Progenitor cell of endocrine pancreas (in vitro differentiated cells): ENCODE measurements at regions not wholly inside any gene's neighbourhood (a gene's known extent, or its start where the extent isn't known, plus 50 kb on each side); places are given as distances from the start of the nearest gene placed in this dataset.

Experiments
- DNase-seq: peaks from one replicate; pipeline ENCODE4 v3.0.0; 2021; ENCODE audit warnings: low spot score; ENCODE audit not compliant: unreplicated experiment
- H3K27ac Mint-ChIP-seq: 2 replicates; pipeline ENCODE4 v1.8.0; 2021; ENCODE audit warnings: mild to moderate bottlenecking, moderate library complexity, mixed read lengths
- H3K27me3 Mint-ChIP-seq: 2 replicates; pipeline ENCODE4 v1.8.0; 2021; ENCODE audit warnings: mixed read lengths
- H3K36me3 Mint-ChIP-seq: 2 replicates; pipeline ENCODE4 v1.8.0; 2022; ENCODE audit warnings: mixed read lengths; ENCODE audit not compliant: insufficient read depth
- H3K4me1 Mint-ChIP-seq: 2 replicates; pipeline ENCODE4 v1.8.0; 2021; ENCODE audit warnings: low read depth, mixed read lengths
- H3K4me3 Mint-ChIP-seq: 2 replicates; pipeline ENCODE4 v1.8.0; 2021; ENCODE audit warnings: low read depth, mild to moderate bottlenecking, moderate library complexity, mixed read lengths
- H3K9me3 Mint-ChIP-seq: 2 replicates; pipeline ENCODE4 v1.8.0; 2021; ENCODE audit warnings: low read depth, mixed read lengths
- CTCF ChIP-seq: fragments of 200-600 bp; sonication (generic); IDR thresholded peaks from one replicate; pipeline ENCODE4 v1.5.0; 2021; ENCODE audit warnings: antibody characterized with exemption, mild to moderate bottlenecking; ENCODE audit not compliant: unreplicated experiment

- no peaks in the 10 kb centered on the region for H3K27me3 Mint-ChIP-seq
- H3K36me3 Mint-ChIP-seq: no peaks in the 10 kb centered on the region
- H3K27ac Mint-ChIP-seq: no peak overlapping the region
- H3K9me3 Mint-ChIP-seq: peaks cover 4% of the 10 kb centered on the region
- no peak for DNase-seq
- peaks cover 2% of the 10 kb centered on the region for H3K4me1 Mint-ChIP-seq
- TF ChIP-seq CTCF: no peak
- no peak overlapping the region for H3K4me3 Mint-ChIP-seq
Observed at GRCh38 chr11:92109466-92109865, 115.2 kb upstream of the FAT3 start.

GRCh38 chr11:92107331-92107730 lies 117.3 kb upstream of the FAT3 start:
- no peak overlapping the region for H3K27ac Mint-ChIP-seq
- H3K27me3 Mint-ChIP-seq: no peaks in the 10 kb centered on the region
- no peak for DNase-seq
- H3K36me3 Mint-ChIP-seq: no peaks in the 10 kb centered on the region
- no peak for TF ChIP-seq CTCF
- H3K9me3 Mint-ChIP-seq: no peaks in the 10 kb centered on the region
- no peak overlapping the region for H3K4me3 Mint-ChIP-seq
- peaks cover 2% of the 10 kb centered on the region for H3K4me1 Mint-ChIP-seq

- no peak overlapping the region for H3K27ac Mint-ChIP-seq
Observed at GRCh38 chr11:92104349-92104748, 120.3 kb upstream of the FAT3 start.

GRCh38 chr11:92101920-92102319 lies 122.7 kb upstream of the FAT3 start:
- TF ChIP-seq CTCF: no peak
- Mint-ChIP-seq H3K27ac (no peak overlapping the region), H3K9me3 (no peaks in the 10 kb centered on the region), H3K4me3 (no peak overlapping the region), H3K36me3 (no peaks in the 10 kb centered on the region), H3K27me3 (no peaks in the 10 kb centered on the region), H3K4me1 (no peaks in the 10 kb centered on the region)
- DNase-seq: no peak

More at GRCh38 chr11:92104349-92104748, 120.3 kb upstream of the FAT3 start:
- Mint-ChIP-seq H3K9me3 (no peaks in the 10 kb centered on the region), H3K27me3 (no peaks in the 10 kb centered on the region), H3K4me1 (peaks cover under 1% of the 10 kb centered on the region), H3K36me3 (no peaks in the 10 kb centered on the region), H3K4me3 (no peak overlapping the region)
- TF ChIP-seq CTCF: no peak
- DNase-seq: no peak

GRCh38 chr11:92099183-92099582 lies 125.4 kb upstream of the FAT3 start:
- TF ChIP-seq CTCF: no peak

More at GRCh38 chr11:92099183-92099582, 125.4 kb upstream of the FAT3 start:
- Mint-ChIP-seq H3K36me3 (no peaks in the 10 kb centered on the region), H3K4me3 (no peak overlapping the region), H3K27me3 (no peaks in the 10 kb centered on the region), H3K4me1 (no peaks in the 10 kb centered on the region), H3K27ac (no peak overlapping the region), H3K9me3 (peaks cover 3% of the 10 kb centered on the region)
- DNase-seq: no peak
